ENCODE measurements at regions not wholly inside any gene's neighbourhood (a gene's known extent, or its start where the extent isn't known, plus 50 kb on each side); places are given as distances from the start of the nearest gene placed in this dataset.

DNA sequence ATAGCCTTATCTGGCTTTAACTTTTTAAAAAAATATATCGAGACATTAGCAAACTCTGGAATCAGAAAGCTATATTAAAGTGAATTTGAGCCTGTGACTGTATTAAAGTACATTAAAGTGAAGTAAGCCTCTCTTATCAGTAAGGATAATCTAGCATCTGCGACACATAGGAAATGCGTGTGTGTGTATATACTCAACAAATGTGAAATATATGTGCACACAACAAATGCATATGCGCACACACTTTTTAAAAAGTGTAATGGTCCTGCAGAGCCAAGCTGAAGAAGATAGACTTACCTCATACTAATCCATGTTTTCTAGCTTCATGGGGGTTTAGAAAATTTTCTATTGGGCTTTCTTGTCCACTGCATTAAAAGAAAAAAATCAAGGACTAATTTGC lies 437.1 kb downstream of the ZIC1 start:
- TF ChIP-seq, protein P1, sequence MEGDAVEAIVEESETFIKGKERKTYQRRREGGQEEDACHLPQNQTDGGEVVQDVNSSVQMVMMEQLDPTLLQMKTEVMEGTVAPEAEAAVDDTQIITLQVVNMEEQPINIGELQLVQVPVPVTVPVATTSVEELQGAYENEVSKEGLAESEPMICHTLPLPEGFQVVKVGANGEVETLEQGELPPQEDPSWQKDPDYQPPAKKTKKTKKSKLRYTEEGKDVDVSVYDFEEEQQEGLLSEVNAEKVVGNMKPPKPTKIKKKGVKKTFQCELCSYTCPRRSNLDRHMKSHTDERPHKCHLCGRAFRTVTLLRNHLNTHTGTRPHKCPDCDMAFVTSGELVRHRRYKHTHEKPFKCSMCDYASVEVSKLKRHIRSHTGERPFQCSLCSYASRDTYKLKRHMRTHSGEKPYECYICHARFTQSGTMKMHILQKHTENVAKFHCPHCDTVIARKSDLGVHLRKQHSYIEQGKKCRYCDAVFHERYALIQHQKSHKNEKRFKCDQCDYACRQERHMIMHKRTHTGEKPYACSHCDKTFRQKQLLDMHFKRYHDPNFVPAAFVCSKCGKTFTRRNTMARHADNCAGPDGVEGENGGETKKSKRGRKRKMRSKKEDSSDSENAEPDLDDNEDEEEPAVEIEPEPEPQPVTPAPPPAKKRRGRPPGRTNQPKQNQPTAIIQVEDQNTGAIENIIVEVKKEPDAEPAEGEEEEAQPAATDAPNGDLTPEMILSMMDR (conservative IDR thresholded peaks at IDR 0.05; ENCODE audit: low read depth, low read length) = no peak
- TF ChIP-seq EZH2 (IDR thresholded peaks at IDR 0.05; ENCODE audit: borderline replicate concordance, low read depth, low read length, poor library complexity, severe bottlenecking) = no peak

Measured in A673 (cell line).